AG10803 (cell line): ENCODE measurements at regions not wholly inside any gene's neighbourhood (a gene's known extent, or its start where the extent isn't known, plus 50 kb on each side); places are given as distances from the start of the nearest gene placed in this dataset.

Experiments
- DNase-seq: peaks from one replicate; pipeline ENCODE4 v3.0.0; 2010; ENCODE audit warnings: low read depth
- H3K4me3 ChIP-seq: 2 replicates; pipeline ENCODE4 v1.5.1; 2011; ENCODE audit warnings: mild to moderate bottlenecking, low read length, control low read depth
- CTCF ChIP-seq: conservative IDR thresholded peaks from 2 replicates; pipeline ENCODE4 v1.5.1; 2011; ENCODE audit warnings: mild to moderate bottlenecking, low read length, control low read depth, inconsistent platforms

GRCh38 chr6:54503144-54503543, 194.9 kb downstream of the TINAG start:
- no peak overlapping the region for H3K4me3 ChIP-seq
- no peak for DNase-seq
- no peak for TF ChIP-seq CTCF

- DNase-seq = no peak
- H3K4me3 ChIP-seq = no peak overlapping the region
Measured at GRCh38 chr6:54515013-54515412, 206.8 kb downstream of the TINAG start.

GRCh38 chr6:54515713-54516112, 207.5 kb downstream of the TINAG start:
- no peak overlapping the region for H3K4me3 ChIP-seq
- no peak for DNase-seq
- no peak for TF ChIP-seq CTCF

More at GRCh38 chr6:54515013-54515412, 206.8 kb downstream of the TINAG start:
- no peak for TF ChIP-seq CTCF

- H3K4me3 ChIP-seq = no peak overlapping the region
- DNase-seq = no peak
- TF ChIP-seq CTCF = no peak
Measured at GRCh38 chr6:54516321-54516720, 208.1 kb downstream of the TINAG start.

- DNase-seq = no peak
- H3K4me3 ChIP-seq = no peak overlapping the region
- TF ChIP-seq CTCF = no peak
Measured at GRCh38 chr6:54519161-54519560, 210.9 kb downstream of the TINAG start.

GRCh38 chr6:54525731-54526130, 217.5 kb downstream of the TINAG start:
- no peak overlapping the region for H3K4me3 ChIP-seq
- no peak for TF ChIP-seq CTCF
- DNase-seq = peak; percentile 5

- TF ChIP-seq CTCF = no peak
- no peak for DNase-seq
- H3K4me3 ChIP-seq = no peak overlapping the region
Measured at GRCh38 chr6:54533567-54533966, 225.3 kb downstream of the TINAG start.
